HG03060 (cell line): ENCODE measurements at regions not wholly inside any gene's neighbourhood (a gene's known extent, or its start where the extent isn't known, plus 50 kb on each side); places are given as distances from the start of the nearest gene placed in this dataset.
"Not testable (repeated sequence)": the region's sequence is repeated elsewhere in the genome, so short reads cannot be mapped to it uniquely, and the experiment has no call there.

Experiments used
- ATAC-seq: cut with Tn5 transposase; IDR thresholded peaks from one replicate; pipeline ENCODE4 v1.9.1; 2021; ENCODE audit warnings: low read depth, moderate number of reproducible peaks; ENCODE audit not compliant: unreplicated experiment

DNA sequence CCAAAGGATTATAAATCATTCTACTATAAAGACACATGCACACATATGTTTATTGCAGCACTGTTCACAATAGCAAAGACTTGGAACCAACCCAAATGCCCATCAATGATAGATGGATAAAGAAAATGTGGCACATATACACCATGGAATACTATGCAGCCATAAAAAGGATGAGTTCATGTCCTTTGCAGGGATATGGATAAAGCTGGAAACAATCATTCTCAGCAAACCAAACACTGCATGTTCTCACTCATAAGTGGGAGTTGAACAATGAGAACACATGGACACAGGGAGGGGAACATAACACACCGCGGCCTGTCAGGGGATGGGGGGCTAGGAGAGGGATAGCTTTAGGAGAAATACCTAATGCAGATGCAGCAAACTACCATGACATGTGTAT, 135.1 kb upstream of the PDE4B start:
- not testable (repeated sequence) for ATAC-seq

DNA sequence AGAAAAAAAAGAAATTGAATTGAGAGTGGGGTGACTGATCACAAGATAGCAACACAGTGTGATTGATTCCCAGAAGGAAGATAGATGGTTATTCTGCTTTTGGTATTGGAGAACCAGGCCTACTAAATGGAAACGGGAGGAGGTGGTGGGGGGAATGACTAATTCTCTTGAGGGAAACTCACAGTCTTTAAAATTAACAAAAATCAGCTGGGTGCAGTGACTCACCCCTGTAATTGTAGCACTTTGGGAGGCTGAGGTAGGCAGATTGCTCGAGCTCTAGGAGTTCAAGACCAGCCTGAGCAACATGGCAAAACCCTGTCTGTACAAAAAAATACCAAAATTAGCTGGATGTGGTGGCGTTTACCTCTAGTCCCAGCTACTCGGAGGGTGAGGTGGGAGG, 134.6 kb upstream of the PDE4B start:
- no peak for ATAC-seq

DNA sequence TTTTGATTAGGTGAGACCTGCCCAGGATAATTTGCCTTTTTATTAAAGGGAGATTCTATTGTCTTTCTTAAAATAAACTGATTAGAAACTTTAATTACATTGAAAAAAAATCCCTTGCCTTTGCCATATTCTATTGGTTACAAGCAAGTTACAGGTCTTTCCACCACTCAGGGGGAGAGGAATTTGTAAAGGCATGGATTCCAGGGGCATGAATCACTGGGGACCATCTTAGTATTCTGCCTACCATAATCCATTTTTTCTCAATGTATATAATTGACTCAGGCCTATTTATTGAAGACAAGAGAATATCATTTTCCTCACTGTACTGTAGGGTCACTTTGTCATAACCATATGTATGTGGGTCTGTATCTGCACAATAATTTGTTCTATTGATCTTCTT, 124.3 kb upstream of the PDE4B start:
- no peak for ATAC-seq

DNA sequence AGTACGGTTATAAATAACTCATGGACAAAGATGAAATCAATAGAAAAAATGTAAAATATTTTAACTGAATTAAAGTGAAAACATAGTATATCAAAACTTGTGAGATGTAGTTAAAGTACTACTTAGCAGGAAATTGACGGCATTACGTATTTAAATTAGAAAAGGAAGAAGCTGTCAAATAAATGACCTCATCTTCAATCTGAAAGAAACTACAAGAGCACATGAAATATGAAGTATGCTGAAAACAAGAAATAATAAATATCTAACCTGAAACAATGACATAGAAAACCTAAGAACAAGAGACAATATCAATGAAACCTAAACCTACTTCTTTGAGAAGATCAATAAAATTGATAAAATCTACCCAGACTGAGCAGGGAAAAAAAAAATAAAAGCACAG, 122.2 kb upstream of the PDE4B start:
- no peak for ATAC-seq

DNA sequence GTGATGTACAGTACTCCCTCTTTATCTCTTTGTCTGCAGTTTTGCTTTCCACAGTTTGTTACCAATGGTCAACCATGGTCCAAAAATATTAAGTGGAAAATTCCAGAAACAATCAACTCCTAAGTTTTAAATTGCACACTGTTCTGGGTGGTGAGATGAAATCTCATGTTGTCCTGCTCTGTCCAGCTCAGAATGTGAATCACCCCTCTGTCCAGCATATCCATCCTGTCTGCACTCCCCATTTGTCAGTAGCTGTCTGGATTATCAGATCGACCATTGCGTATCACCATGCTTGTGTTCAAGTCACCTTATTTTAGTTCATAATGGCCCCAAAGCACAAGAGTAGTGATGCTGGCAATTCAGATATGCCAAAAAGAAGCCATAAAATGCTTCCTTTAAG, 118.2 kb upstream of the PDE4B start:
- no peak for ATAC-seq

DNA sequence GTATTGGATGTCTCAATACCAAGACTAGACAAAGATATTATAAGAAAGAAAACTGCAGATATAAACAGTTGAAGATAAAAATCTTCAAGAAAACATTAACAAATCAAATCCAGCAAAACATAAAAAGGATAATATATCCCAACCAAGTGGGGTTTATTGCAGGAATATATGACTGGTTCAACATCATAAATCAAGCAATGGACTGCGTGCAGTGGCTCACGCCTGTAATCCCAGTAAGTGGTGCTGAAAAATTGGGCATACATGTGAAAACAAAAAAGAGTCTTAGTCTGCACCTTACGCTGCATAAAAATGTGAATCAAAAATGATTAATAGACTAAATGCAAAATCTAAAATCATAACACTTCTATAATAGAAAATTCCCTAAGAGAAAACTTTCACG, 112.9 kb upstream of the PDE4B start:
- no peak for ATAC-seq

DNA sequence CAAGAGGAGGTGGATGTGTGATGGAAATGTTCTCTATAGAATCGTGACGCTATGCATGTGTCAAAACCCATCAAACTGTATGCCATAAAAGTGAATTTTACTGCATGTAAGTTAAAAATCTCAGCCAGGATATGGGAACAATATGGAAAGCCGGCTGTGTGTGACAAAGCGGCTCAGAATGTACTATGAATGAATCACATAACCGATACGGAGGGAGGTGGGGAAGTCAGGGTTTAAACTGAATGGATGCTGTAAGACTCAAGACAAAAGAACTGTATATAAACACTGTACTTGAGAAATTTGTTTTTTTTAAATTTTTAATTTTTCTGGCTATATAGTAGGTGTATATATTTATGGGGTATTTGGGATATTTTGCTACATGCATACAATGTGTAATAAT, 111.6 kb upstream of the PDE4B start:
- no peak for ATAC-seq

DNA sequence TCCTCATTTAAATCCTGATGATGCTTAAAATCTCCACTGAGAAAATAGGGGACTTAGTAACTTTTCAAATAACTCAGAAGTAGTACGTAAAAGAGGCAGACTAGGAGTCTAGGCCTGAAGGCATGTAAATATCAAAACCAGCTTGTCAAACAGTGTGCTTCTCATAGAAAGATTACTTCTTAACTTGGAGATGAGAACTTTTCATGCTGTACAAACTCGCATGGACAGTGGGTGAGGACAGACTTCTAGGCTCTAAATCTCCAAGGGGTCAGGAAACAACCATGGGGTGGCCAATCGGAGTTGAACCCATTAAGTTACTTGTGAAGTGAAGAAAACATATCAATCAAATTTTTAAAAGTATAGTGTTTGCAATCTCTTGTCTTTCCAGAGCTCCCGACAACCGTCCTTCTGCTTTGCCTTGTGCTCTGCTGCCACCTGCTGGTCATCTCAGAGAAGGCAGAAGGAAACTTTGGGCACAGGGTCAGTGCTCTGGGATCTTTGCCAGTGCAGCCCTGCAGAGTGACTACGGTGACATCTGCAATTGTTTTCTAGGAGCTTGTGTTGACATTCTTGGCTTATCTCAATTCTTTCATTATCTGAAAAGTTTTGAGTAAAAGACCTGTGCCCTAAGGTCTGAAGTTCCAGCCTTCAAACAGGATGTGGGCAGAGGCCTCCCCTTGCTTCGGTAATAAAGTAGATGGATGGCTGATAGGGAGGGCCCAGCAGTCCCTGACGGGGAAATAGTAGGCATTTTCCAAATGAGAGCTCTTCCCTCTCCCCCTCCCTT, 105.1 kb upstream of the PDE4B start:
- peak; percentile 82 for ATAC-seq

DNA sequence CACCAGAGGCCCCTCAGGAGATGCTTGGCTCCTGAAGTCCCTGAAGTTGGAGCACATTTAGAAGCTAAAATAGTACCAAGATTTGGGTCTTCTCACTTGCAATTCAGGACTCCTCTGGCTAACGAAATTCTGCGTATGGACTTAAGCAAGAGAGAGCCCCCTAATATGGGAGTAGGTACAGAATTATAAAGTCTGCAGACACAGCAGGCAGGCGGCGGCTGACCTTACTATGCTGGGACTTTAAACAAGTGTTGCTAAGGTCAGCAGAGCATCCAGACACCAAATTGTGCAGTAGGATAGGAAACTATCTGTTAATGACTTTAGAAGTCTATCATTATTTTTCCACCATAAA, 104.5 kb upstream of the PDE4B start:
- no peak for ATAC-seq

DNA sequence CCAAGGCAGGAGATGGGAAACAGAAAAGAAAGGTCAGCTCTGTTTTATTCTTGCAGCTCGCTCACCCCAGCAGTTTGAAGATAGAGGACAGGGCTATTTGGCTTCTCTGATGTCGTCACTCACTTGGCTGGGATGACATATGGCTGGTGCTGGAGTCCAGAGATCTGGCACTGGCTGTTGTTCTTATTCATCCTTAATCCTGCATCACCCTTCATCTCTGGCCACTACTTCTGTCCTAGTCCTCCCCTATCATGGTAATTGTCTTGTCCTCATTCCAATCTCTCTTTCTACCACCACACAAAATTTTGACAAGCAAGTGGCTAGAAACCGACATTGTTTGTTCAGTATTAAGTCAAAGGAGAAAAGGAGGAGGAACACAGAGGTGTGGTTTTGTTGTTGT, 103.8 kb upstream of the PDE4B start:
- no peak for ATAC-seq

DNA sequence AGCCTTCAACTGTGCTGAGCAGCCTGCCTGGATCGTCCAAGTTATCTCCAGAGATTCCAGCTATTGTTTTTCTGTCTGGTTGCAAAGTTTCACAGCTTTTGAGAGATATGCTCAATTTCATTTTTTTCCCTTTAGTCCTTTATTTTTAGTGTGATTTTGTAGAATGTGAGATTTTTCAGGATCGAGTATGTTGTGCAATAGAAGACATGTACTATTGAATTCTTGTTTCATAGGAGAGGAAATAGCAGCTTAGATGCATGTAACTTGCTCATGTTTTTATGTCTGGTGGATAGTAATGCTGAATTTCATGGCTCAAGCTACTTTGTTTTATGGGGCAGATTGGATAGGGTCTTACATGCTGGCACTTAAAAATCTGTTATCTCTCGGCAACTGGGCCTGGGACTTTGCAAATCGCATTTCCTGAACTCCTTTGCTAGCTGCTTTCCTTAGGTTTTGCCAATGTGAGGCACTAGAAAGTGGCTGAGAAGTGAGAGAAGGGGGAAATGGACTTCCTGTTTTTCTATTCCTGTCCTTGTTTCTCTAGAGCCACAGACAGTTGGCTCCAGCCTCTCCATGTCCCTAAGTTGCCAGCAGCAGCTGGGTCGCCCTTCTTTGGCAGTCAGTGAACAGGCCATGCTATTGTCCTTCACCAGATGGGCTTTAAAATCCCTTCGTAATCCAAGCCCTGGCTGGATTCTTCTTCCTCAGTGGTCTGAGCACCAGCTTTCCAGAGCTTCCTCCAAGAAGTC, 101.4 kb upstream of the PDE4B start:
- no peak for ATAC-seq

DNA sequence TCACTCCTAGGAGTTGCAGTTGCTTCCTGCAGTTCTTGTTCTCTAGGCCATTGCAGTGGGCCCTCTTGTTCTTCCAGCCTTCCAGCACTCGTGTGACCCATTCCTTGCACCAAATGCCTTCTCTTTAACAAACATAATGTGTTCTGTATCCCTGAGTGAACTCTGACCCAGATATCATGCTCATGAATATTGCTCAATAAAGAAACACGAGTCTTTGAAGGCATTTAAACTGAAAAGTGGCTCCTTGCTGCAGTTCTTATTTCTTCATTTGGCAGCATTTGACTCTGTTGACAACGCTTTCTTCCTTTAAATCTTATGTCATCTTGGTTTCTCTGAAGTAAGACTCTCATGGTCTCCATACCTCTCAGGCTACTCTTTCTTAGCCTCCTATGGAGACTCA, 100.7 kb upstream of the PDE4B start:
- ATAC-seq: no peak

DNA sequence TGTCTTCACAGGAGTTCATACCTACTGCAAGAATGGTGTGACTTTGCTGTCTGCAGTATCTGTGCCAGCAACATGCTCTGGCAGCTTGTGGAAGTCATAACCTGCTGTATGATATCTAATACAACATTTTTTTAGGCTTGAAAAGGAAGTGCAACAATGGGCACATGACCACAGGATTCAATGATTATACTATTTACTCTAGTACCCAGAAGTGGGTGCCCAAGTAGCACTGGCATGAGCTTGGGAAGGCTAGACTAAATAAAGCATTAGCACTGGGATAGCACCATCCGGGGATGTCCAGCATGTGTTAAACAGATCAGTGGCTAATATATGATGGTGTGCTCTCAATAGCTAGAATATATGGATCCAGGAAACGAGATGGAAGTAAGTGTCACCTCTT, 98.6 kb upstream of the PDE4B start:
- ATAC-seq: no peak

DNA sequence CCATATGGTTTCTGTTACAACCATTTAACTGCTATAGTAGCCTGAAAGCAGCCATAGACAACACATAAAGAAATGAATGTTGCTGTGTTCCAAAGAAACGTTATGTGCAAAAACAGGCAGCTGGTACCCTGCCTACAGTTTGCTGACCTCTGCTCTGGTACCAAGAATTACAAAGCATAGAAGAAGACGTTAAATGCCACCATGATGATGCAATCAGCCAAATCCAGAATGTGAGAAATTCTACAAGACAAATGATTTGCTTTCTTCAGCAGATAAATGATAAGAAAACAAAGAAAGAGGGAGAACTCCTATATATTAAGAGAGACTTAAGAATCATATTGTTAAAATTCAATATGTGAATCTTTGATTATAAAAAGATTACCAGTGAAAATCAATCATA, 97.8 kb upstream of the PDE4B start:
- no peak for ATAC-seq

DNA sequence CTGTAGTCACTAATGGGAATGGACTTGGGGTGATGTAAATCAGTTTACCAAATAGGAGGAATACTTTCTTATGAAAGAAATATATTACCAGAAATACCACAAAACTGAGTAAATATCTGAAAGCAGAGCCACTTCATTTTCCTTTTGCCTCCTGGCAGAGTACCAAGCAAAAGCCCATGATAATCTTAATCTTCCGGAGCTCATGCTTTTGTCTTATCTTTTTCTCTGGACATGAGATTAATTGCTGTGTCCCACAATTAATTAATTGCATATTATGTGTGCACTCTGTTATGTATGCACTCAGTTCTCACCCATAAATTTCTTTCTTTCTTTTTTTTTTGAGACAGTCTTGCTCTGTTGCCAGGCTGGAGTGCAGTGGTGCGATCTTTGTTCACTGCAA, 94.1 kb upstream of the PDE4B start:
- ATAC-seq: no peak

DNA sequence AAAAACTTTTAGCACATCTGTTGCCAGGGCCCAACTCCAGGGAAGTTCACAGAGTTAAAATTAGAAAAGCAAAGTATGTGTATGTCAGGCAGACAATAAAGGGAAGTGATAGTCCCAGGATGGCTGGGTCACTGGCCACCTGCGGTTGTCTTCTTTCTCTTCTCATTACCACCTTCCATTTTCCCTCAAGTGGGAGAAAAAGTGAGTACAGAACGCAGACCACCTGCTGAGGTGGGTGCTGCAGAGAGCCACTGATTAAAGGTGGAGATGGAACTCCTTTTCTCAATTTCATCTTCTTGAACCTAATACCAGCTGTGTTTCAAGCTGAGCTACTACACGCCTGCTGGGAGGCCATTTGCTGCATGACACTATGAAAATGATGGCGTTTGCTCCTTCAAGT, 88.8 kb upstream of the PDE4B start:
- no peak for ATAC-seq

DNA sequence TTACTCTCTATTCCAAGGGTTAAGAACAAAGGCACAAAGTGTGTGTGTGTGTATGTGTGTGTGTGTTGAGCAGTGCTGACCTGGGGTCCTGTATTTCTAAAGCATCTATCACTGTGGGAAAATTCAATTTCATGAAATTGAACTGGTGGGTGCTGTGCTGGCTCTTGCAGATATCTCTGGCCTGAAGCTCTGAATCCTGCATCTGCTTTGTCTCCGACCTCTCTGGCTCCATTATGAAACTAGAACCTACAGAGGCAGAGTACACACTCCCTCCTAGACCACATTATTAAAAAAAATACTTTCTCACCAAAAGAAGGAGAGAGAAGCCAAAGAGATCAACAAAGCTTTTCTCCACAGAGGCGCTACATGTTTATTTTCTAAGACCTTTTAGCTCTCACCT, 88.4 kb upstream of the PDE4B start:
- no peak for ATAC-seq

DNA sequence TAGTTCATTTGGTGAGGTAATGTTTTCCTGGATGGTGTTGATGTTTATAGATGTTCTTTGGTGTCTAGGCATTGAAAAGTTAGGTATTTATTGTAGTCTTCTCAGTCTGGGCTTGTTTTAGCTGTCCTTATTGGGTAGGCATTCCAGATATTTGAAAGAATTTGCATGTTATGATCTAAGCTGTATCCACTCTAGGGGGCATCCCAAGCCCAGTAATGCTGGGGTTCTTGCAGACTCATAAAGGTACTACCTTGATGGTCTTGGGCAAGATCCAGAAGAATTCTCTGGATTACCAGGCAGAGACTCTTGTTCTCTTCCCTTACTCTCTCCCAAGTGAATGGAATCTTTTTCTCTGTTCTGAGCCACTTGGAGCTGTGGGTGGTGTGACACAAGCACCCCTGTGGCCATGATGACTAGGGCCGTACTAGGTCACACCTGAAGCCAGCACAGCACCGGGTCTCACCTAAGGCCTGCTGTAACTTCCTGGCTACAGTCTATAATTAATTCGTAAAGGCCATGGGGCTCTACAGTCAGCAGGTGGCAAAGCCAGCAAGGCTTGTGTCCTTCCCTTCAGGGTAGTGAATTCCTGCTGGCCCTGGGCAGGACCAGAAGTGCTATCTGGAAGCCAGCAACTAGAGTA, 74.8 kb upstream of the PDE4B start:
- ATAC-seq: no peak

DNA sequence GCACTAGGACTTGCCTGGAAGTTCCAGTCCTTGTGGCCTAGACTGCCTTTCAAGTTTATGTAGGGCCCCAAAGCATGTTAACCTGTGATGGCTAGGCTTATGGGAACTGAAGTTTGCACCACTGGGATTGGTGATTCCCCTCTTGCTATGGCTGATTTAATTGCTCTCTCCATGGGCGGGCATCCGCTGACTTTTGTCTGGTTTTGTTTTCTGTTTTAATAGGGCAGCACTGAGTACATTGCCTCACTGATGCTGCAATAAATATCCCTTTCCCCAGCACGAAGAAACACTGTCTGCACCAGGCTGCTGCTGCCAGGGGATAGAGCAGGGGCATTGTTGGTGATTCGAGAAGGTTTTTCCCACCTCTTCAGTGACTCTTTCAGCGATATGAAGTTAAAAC, 73.3 kb upstream of the PDE4B start:
- no peak for ATAC-seq

DNA sequence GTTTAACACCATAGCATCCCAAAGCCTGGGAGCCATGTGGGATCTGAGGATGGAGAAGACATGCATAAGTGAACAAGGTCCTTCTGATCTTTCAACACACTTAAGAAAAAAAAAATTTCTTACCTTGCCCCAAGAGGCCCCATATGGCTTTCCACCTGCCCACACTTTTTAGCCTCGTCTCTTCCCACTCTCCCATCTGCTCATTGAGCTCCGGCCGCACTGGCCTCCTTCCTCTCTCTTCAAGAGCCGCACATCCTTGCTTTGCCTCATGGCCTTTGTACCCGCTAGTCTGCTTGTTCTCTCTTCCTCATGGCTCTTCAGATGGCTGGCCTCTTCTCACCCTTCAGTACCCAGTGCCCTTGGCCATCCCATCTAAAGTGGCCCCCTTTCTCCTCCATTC, 70.2 kb upstream of the PDE4B start:
- no peak for ATAC-seq

DNA sequence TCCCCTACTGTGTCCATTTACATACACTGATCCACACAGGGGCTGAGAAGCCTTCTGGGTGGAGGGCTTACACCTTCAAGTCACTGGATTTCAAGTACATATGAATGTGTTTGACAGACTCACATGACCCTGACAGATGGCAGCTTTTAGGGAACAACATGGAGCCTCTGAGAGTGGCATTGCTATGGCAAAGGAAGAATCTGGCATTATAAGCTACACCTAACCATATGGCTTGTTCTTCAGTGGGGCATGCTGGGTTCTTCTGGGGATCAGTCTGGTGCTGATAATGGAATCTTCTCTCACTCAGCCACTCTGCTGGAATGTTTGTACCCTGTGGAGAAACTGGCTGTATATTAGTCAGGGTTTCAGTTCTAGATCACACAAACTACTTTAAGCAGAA, 68.5 kb upstream of the PDE4B start:
- no peak for ATAC-seq

DNA sequence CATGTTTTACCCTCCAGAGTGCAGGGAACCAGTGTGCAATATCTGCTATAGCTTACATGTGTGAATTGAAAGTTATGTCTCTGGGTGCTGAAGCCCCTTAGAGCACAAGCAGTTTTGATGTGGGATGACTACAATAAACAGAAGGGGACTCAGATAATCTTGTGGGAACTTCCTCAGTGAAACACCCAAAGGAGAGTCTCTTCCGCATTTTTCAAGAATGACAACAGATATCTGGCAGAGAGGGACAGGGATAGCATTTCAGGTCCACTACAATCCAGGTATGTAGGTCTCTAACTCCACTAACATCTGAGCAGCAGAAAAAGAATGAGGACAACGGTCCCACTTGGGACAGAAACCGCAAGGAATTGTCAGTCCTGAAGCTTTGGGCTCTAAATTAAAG, 67.6 kb upstream of the PDE4B start:
- no peak for ATAC-seq
